ENCODE measurements at regions not wholly inside any gene's neighbourhood (a gene's known extent, or its start where the extent isn't known, plus 50 kb on each side); places are given as distances from the start of the nearest gene placed in this dataset.

DNA sequence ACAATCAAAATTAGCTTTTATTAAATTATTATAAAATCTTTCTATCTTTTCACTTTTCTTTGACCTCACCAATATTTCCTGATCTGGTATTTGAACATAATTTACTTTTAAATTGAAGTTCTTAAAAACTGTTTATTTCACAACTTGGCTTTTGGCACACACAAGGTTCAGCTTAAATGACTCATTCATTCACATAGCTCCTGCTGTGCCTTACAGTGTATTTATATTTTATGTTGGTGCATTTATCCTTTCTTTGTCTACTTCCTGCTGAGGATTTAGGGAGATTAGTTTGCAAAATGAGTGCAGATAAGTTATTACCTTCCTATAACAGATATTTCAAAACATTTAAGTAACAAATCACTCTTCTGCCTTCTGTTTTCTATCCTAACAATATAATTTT, 430.6 kb downstream of the DTHD1 start:
- TF ChIP-seq, protein P1, sequence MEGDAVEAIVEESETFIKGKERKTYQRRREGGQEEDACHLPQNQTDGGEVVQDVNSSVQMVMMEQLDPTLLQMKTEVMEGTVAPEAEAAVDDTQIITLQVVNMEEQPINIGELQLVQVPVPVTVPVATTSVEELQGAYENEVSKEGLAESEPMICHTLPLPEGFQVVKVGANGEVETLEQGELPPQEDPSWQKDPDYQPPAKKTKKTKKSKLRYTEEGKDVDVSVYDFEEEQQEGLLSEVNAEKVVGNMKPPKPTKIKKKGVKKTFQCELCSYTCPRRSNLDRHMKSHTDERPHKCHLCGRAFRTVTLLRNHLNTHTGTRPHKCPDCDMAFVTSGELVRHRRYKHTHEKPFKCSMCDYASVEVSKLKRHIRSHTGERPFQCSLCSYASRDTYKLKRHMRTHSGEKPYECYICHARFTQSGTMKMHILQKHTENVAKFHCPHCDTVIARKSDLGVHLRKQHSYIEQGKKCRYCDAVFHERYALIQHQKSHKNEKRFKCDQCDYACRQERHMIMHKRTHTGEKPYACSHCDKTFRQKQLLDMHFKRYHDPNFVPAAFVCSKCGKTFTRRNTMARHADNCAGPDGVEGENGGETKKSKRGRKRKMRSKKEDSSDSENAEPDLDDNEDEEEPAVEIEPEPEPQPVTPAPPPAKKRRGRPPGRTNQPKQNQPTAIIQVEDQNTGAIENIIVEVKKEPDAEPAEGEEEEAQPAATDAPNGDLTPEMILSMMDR (IDR thresholded peaks at IDR 0.05; ENCODE audit: low read depth, low read length) = no peak
- peak in 1 of 2 donors; percentile 27 for DNase-seq (ENCODE audit: low read depth in 1 of 2, low spot score in 1 of 2)
- no peaks in the 10 kb centered on the region for H3K27me3 ChIP-seq
- H3K4me3 ChIP-seq = no peak overlapping the region
- no peak overlapping the region for H3K27ac ChIP-seq
- no peaks in the 10 kb centered on the region for H3K9me3 ChIP-seq (ENCODE audit: low read depth)
- no peaks in the 10 kb centered on the region for H3K36me3 ChIP-seq
- no peaks in the 10 kb centered on the region for H3K4me1 ChIP-seq (ENCODE audit: low read depth)

DNA sequence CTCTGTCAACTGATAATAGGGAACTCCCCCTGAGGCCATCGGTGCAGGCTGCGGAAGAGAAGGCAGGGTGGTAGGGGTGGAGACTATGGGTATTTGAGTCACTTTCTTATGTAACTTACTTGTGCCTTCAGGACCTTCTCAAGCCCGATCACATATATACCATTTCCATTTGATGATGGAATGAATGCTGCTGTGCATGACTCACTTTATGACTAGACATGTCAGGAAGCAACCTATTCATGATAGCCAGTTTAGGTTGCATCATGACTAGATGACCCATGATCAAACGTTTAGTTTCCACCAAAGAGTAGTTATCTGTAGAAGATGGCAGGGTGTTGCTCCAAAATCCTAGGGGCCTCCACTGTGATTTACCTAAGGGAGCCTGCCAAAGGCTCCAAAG, 435.5 kb downstream of the DTHD1 start:
- Histone ChIP-seq H3K9me3 (ENCODE audit: low read depth) (no peaks in the 10 kb centered on the region), H3K36me3 (no peaks in the 10 kb centered on the region), H3K4me3 (no peak overlapping the region), H3K27ac (no peak overlapping the region), H3K27me3 (no peaks in the 10 kb centered on the region), H3K4me1 (ENCODE audit: low read depth) (no peaks in the 10 kb centered on the region)
- DNase-seq (ENCODE audit: low read depth in 1 of 2, low spot score in 1 of 2) = no peak
- TF ChIP-seq, protein P1 (IDR thresholded peaks at IDR 0.05; ENCODE audit: low read depth, low read length) = no peak

- Histone ChIP-seq H3K4me1 (ENCODE audit: low read depth) (no peaks in the 10 kb centered on the region), H3K27me3 (no peaks in the 10 kb centered on the region), H3K9me3 (ENCODE audit: low read depth) (no peaks in the 10 kb centered on the region), H3K36me3 (no peaks in the 10 kb centered on the region), H3K4me3 (no peak overlapping the region), H3K27ac (no peak overlapping the region)
- DNase-seq (ENCODE audit: low read depth in 1 of 2, low spot score in 1 of 2) = no peak
- TF ChIP-seq, protein P1 (IDR thresholded peaks at IDR 0.05; ENCODE audit: low read depth, low read length) = no peak
Observed at GRCh38 chr4:36719425-36719824, 438.0 kb downstream of the DTHD1 start.

DNA sequence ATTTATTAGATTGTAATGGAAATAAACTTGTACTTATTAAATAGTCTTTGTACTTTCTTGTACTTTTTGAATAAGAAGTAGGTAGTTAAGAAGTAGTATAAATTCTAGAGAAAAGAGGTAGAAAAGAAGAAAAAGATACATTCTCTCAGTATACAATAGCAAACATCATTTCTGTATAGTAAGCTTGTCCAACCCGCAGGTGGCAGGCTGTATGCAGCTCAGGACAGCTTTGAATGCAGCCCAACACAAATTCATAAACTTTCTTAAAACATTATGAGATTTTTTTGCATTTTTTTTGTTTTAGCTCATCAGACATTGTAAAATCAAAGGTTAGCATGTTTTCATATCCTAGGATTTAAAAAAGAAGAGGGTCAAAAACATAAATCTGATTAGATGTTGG, 441.6 kb downstream of the DTHD1 start:
- H3K27ac ChIP-seq = no peak overlapping the region
- no peak for DNase-seq (ENCODE audit: low read depth in 1 of 2, low spot score in 1 of 2)
- H3K27me3 ChIP-seq = no peaks in the 10 kb centered on the region
- no peaks in the 10 kb centered on the region for H3K4me1 ChIP-seq (ENCODE audit: low read depth)
- H3K4me3 ChIP-seq = no peak overlapping the region
- TF ChIP-seq, protein P1 (IDR thresholded peaks at IDR 0.05; ENCODE audit: low read depth, low read length) = no peak
- no peaks in the 10 kb centered on the region for H3K36me3 ChIP-seq
- H3K9me3 ChIP-seq (ENCODE audit: low read depth) = no peaks in the 10 kb centered on the region

DNA sequence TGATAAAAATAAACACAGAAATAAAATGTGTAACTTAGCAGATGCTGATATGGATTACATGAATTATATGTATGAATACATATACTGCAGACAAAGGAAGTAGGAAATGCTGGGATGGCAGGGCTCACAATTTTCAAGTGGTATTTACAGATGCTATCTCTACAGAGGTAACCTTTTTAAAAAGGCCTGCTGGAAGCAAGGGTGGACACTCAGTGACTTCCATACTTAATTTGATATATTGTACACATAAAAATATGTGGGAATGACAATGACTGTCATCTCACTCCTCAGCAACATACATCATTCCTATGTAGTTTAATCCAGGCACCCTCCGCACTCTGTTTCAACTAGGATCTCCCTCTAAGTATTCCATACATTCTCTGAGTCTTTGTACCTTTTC, 452.9 kb downstream of the DTHD1 start:
- Histone ChIP-seq H3K36me3 (no peaks in the 10 kb centered on the region), H3K9me3 (ENCODE audit: low read depth) (no peaks in the 10 kb centered on the region), H3K27ac (no peak overlapping the region), H3K27me3 (no peaks in the 10 kb centered on the region), H3K4me1 (ENCODE audit: low read depth) (no peaks in the 10 kb centered on the region), H3K4me3 (no peak overlapping the region)
- TF ChIP-seq, protein P1 (IDR thresholded peaks at IDR 0.05; ENCODE audit: low read depth, low read length) = no peak
- no peak for DNase-seq (ENCODE audit: low read depth in 1 of 2, low spot score in 1 of 2)

GRCh38 chr4:36737691-36738090, 456.3 kb downstream of the DTHD1 start:
- no peaks in the 10 kb centered on the region for H3K36me3 ChIP-seq
- H3K4me3 ChIP-seq = no peak overlapping the region
- H3K27ac ChIP-seq = no peak overlapping the region

More at GRCh38 chr4:36737691-36738090, 456.3 kb downstream of the DTHD1 start:
- no peaks in the 10 kb centered on the region for H3K9me3 ChIP-seq (ENCODE audit: low read depth)
- H3K27me3 ChIP-seq = no peaks in the 10 kb centered on the region
- DNase-seq (ENCODE audit: low read depth in 1 of 2, low spot score in 1 of 2) = no peak
- TF ChIP-seq, protein P1 (IDR thresholded peaks at IDR 0.05; ENCODE audit: low read depth, low read length) = no peak
- no peaks in the 10 kb centered on the region for H3K4me1 ChIP-seq (ENCODE audit: low read depth)
